ENCODE measurements at regions not wholly inside any gene's neighbourhood (a gene's known extent, or its start where the extent isn't known, plus 50 kb on each side); places are given as distances from the start of the nearest gene placed in this dataset.
A peak's percentile ranks its signal among the peaks of the same experiment; 100 is the strongest.

DNA sequence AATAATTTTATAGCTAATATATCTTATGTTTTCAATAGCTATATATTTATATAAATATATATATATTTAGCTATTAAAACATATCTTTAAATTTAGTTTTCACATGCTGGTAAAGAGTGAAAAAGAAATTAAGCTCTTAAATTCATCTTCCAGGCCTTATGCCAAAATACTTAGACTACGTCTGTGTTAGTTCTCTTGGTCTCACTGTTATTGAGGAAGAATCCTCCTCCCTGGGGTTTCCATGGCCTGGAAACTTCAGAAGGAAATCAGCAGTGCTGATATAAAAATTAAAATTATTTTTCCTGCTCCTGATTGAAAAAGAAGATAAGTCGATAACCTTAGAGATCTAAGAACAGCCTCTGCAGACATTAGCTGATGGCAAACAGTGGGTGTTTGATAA lies 225.1 kb upstream of the LMCD1 start:
- DNase-seq (ENCODE audit: extremely low read depth in 1 of 11, low read depth in 9 of 11, low spot score in 4 of 11) = no peak

GRCh38 chr3:8278448-8278847 lies 223.2 kb upstream of the LMCD1 start:
- no peak for DNase-seq (ENCODE audit: extremely low read depth in 1 of 11, low read depth in 9 of 11, low spot score in 4 of 11)

- no peak for DNase-seq (ENCODE audit: extremely low read depth in 1 of 11, low read depth in 9 of 11, low spot score in 4 of 11)
Measured at GRCh38 chr3:8279476-8279875, 222.1 kb upstream of the LMCD1 start.

- DNase-seq (ENCODE audit: extremely low read depth in 1 of 11, low read depth in 9 of 11, low spot score in 4 of 11) = peak in 1 of 11 donors; percentile 13
Measured at GRCh38 chr3:8279886-8280550, 221.6 kb upstream of the LMCD1 start.

- no peak for DNase-seq (ENCODE audit: extremely low read depth in 1 of 11, low read depth in 9 of 11, low spot score in 4 of 11)
Measured at GRCh38 chr3:8282541-8283165, 219.0 kb upstream of the LMCD1 start.

GRCh38 chr3:8283193-8283592 lies 218.4 kb upstream of the LMCD1 start:
- no peak for DNase-seq (ENCODE audit: extremely low read depth in 1 of 11, low read depth in 9 of 11, low spot score in 4 of 11)

DNA sequence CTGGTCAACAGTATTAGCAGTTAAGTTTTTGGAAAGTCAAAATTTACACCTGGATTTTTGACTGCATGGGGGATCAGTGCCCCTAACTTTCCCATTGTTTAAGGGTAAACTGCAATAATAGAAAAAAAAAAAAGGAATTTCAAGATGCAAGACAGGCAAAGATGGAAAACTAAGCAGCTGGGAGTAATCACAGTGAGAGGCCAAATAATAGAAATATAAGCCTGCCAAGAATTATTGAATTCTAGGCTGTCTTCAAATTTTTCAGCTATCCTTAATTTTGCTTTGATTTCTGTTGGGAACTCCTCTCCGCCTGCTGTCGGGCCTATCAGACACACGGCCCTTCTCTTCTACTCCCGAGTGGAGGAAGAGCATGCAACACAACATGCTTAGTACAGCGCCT lies 215.5 kb upstream of the LMCD1 start:
- DNase-seq (ENCODE audit: extremely low read depth in 1 of 11, low read depth in 9 of 11, low spot score in 4 of 11) = no peak

- DNase-seq (ENCODE audit: extremely low read depth in 1 of 11, low read depth in 9 of 11, low spot score in 4 of 11) = no peak
Measured at GRCh38 chr3:8286749-8287148, 214.9 kb upstream of the LMCD1 start.

DNA sequence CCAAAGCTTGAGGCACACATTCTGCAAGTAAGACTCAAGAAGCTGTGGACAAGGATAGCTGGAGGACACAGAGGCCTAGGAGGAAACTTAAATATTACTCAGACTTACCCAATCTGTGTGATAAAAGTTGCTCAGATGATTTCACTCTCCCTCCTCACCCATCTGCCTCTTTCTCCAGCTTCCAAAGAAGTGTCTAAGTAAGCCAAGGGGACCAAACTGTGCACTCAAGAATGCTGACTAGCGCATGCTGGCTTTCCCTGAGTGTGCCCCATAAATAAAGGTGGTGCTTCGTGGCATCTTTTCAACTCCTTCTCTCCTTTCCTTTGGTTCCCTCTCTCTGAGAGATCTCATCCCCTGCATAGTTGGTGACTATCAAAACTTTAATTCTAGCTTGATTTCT lies 211.0 kb upstream of the LMCD1 start:
- no peak for DNase-seq (ENCODE audit: extremely low read depth in 1 of 11, low read depth in 9 of 11, low spot score in 4 of 11)

GRCh38 chr3:8296461-8296860 lies 205.2 kb upstream of the LMCD1 start:
- no peak for DNase-seq (ENCODE audit: extremely low read depth in 1 of 11, low read depth in 9 of 11, low spot score in 4 of 11)

- DNase-seq (ENCODE audit: extremely low read depth in 1 of 11, low read depth in 9 of 11, low spot score in 4 of 11) = no peak
Measured at GRCh38 chr3:8298021-8298954, 203.3 kb upstream of the LMCD1 start.

GRCh38 chr3:8301977-8302735 lies 199.5 kb upstream of the LMCD1 start:
- DNase-seq (ENCODE audit: extremely low read depth in 1 of 11, low read depth in 9 of 11, low spot score in 4 of 11) = peak in 10 of 11 donors; percentile 31 to 62 (median 45)

GRCh38 chr3:8303466-8303865 lies 198.2 kb upstream of the LMCD1 start:
- no peak for DNase-seq (ENCODE audit: extremely low read depth in 1 of 11, low read depth in 9 of 11, low spot score in 4 of 11)

DNA sequence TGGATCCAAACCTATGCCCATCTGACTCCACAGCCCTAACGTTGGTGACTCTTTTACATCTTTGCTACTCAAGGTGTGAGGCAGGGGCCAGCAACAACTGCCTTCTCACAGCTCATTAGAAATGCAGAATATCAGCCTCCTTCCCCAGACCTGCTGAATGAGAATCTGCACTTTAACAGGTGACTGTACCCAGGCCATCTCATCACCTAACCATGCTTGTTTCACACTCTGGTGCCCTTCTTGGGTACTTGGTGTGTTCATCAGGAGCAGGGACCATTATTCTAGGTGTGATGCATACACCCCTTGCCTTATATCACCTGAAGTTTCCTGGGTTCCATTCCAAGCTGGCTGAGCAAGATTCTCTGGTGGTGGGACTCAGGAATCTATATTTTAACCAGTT lies 196.3 kb upstream of the LMCD1 start:
- DNase-seq (ENCODE audit: extremely low read depth in 1 of 11, low read depth in 9 of 11, low spot score in 4 of 11) = no peak

DNA sequence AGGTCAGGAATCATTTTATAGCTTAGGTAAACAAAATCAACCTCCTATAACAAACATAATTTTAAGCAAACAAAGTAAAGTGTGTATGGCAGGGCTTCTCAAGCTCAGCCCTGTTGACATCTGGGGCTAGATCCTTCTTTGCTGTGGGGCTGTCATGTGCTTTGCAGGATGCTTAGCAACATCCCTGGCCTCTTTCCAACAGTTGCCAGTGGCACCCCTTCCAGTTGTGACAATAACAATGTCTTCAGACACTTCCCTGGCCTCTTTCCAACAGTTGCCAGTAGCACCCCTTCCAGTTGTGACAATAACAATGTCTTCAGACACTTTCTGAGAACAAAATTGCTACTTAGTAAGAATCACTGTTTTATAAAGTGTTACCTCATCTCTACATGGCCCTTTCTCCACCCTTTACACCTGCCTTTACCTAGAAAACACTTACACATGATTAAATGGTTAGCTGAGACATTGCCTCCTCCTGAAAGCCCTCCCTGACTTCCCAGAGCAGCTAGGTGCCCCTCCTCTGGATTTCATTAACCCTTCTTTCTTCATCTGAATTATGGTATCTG lies 194.0 kb upstream of the LMCD1 start:
- no peak for DNase-seq (ENCODE audit: extremely low read depth in 1 of 11, low read depth in 9 of 11, low spot score in 4 of 11)

GRCh38 chr3:8311321-8311720 lies 190.3 kb upstream of the LMCD1 start:
- DNase-seq (ENCODE audit: extremely low read depth in 1 of 11, low read depth in 9 of 11, low spot score in 4 of 11) = no peak

DNA sequence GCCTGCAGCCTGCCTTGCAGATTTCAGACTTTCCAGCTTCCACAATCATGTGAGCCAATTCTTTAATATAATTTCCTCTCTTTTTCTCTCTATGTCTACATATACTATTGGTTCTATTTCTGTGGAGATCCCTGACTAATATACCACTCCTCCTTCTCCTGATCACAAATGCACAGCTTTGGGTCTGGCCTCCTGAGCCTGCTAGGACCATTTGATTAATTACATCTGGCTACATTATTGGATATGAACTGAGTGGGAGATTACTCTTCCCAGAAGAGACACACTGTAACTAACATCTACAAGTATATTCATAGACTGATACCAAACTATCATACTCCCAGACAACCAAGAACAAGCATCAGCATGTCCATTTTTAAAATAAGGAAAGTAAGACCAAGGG lies 188.9 kb upstream of the LMCD1 start:
- no peak for DNase-seq (ENCODE audit: extremely low read depth in 1 of 11, low read depth in 9 of 11, low spot score in 4 of 11)

GRCh38 chr3:8313560-8314267 lies 187.9 kb upstream of the LMCD1 start:
- no peak for DNase-seq (ENCODE audit: extremely low read depth in 1 of 11, low read depth in 9 of 11, low spot score in 4 of 11)
